HG02938 (cell line): ENCODE measurements at regions not wholly inside any gene's neighbourhood (a gene's known extent, or its start where the extent isn't known, plus 50 kb on each side); places are given as distances from the start of the nearest gene placed in this dataset.

Source experiments
- ATAC-seq: cut with Tn5 transposase; IDR thresholded peaks from one replicate; pipeline ENCODE4 v1.9.1; 2021; ENCODE audit warnings: mild to moderate bottlenecking, moderate library complexity; ENCODE audit not compliant: unreplicated experiment

DNA sequence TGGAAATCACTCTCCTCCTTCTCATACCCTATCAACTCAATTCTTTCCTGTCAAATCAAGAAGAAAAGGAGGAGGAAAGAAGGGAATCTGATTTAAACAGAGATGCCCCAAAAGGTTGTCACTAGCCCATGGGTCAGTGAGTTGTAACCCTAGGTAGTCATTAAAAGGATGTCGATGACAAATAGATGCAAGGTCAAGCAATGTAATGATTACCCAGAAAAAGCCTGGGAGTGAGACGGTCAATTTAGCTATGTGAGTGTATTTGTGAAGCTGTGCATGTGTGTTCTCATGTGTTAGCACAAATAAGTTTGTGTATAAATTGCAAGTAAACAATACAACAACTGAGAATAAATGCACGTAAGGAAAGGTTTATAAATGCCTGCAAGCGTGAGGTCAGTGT lies 190.5 kb upstream of the PMFBP1 start:
- ATAC-seq = no peak

- ATAC-seq = no peak
Observed at GRCh38 chr16:72357910-72358309, 186.0 kb upstream of the PMFBP1 start.

DNA sequence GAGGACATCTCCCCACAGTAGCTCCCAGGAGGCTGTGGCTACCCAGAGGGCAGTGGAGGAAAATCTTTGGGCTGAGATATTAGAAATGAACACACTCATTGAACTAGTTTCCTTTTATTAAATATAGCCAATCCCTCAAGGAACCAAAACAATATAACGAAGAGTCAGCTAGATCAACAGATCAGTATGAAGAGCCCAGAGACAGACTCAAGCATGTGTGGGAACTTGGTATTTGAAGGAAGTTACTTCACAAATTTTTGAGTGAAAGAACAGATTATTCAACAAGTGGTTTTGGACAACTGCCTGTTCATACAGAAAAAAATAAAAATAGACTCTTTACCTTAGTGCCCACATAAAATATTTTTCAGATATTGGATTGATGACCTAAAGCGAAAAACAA lies 183.6 kb upstream of the PMFBP1 start:
- no peak for ATAC-seq

GRCh38 chr16:72349719-72350118 lies 177.8 kb upstream of the PMFBP1 start:
- ATAC-seq = no peak

- no peak for ATAC-seq
Observed at GRCh38 chr16:72332926-72333325, 161.0 kb upstream of the PMFBP1 start.

DNA sequence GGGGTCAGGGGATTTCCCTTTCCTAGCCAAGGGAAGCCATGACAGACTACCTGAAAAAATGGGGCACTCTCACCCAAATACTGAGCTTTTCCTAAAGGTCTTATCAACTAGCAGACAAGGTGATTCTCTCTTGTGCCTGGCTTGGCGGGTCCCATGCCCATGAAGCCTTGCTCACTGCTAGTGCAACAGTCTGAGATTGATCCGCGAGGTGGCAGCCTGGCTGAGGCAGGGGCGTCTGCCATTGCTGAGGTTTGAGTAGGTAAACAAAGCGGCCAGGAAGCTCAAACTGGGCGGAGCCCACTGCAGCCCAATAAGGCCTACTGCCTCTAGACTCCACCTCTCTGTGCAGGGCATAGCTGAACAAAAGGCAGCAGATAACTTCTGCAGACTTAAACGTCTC lies 152.6 kb upstream of the PMFBP1 start:
- no peak for ATAC-seq

DNA sequence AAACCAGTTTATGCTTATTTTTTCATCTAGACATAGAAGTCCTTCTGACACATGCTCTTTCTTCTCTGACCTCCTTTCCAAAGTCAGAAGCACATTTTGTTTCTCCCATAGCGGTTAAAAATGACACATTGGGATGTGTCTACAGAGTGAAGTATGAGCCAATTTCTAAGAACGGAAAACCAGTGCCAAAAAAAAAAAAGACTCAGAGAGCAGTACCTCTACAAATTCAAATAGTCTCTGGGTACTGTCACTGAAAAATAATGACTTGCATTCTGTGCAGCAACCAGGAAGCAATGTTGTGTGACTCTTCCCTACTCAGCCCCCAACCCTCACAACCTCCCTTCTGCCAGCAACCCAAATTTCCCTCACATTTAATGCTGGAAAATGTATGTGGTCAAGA lies 145.5 kb upstream of the PMFBP1 start:
- ATAC-seq = no peak

DNA sequence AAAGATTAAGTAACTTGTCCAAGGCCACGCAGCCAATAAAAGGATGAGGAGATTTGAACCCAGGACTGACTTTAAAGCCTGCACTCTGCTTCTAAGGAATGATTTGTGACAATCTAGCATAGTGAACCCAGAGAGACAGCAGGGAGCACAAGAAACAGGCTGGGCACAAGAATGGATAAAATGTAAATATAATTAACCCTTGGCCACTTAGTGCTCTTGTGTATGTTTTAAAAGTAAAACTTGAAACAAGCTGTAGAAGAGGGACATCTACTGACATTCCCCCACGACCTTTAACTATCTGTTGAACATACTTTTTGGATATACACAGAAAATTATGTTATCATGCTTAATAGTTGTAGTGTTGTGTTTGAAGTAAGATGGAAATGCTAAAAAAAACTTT lies 141.9 kb upstream of the PMFBP1 start:
- ATAC-seq = no peak

GRCh38 chr16:72312828-72313227 lies 140.9 kb upstream of the PMFBP1 start:
- ATAC-seq = no peak

DNA sequence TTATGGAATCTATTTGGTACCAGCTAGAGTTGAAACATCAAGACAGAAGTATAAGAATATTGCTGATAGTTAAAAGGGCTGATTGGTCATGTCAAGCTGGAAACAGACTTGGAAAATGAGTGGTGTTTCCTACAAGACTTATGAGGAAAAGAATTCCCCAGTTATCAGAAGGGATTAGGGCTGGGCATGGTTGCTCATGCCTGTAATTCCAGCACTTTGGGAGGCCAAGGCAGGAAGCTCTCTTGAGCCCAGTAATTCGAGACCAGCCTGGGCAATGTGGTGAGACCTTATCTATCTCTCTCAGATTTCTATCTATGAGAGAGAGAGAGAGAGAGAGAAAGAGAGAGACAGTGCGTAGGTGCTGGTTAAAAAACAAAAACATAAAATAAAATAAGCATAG lies 139.5 kb upstream of the PMFBP1 start:
- no peak for ATAC-seq

- no peak for ATAC-seq
Observed at GRCh38 chr16:72309001-72309400, 137.0 kb upstream of the PMFBP1 start.

DNA sequence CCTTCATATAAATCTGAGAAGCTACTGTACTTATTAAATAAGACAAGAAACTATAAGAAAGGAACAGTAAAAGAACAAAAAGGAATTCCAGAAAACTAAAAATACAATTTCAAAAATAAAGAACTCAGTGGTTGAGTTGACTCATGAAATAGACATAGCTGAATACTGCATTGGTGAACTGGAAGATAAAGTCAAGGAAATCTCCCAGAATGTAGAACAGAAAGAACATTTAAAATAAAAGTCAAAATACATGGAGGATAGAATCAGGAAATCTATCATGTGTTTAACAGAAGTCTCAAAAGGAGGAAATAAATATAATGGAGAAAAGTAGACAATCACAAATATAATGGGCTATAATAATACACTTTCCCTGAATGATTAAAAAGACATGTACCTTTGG lies 136.4 kb upstream of the PMFBP1 start:
- no peak for ATAC-seq

DNA sequence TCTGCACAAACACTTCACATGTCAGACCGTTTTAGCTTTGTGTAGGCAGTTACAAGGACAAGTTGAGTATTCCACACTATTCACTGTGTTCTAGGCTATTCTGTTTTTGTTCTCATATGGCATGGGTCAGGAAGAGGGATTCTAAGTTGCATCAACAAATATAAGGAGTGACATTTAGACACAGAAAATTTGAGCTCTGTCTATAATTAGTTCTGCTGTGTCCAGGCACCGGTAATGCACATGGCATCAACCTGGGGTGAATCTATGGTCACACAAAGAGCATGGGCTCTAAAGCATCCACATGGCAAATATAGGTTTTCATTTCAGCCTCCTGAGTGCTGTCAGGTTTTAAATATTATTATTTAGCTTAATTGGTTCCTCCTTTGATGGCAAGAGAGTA lies 130.4 kb upstream of the PMFBP1 start:
- ATAC-seq = no peak

GRCh38 chr16:72301523-72302236 lies 129.7 kb upstream of the PMFBP1 start:
- no peak for ATAC-seq

DNA sequence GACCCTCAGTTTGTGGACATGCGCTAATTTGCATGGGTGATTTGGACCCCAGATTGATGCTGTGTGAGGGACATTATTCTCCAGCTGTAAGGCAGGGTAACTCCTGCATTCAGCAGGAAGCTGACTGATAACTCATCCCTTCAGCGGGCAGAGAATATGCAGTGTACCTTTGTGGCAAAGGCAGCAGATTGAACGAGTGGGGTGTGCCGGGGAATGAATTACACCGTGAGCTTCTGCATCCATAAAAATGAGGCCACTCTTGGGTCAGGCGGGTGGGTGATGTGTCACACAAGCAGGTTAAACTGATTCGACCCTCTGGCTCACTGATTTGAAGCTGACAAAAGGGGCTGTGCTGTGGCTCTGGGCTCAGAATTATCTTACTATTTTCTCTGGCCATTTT lies 128.9 kb upstream of the PMFBP1 start:
- no peak for ATAC-seq

DNA sequence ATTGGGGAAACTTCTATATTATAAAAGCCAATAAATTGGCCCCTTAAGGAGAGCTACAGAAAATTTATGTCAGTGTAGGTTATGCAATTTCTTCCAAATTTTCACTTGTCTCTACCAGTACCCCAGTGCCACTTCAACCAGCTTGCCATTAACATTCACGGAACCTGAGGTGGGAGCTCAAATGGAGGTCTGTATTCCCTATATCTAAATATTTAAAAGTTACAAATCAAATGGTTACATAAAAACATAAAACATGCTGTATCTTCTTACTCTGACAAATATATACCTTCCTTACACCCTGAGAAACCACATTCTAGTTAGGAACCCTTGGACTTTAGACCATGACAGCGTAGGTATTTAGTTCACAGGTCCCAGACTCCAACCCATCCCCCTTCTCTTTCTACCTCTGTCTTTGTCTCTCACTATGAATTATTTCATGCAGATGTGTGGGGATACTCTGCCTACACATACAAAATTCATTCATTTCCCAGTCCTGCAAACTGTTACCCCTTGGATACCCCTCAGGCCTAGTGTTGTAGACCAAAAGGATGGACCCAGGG lies 127.8 kb upstream of the PMFBP1 start:
- ATAC-seq = no peak

DNA sequence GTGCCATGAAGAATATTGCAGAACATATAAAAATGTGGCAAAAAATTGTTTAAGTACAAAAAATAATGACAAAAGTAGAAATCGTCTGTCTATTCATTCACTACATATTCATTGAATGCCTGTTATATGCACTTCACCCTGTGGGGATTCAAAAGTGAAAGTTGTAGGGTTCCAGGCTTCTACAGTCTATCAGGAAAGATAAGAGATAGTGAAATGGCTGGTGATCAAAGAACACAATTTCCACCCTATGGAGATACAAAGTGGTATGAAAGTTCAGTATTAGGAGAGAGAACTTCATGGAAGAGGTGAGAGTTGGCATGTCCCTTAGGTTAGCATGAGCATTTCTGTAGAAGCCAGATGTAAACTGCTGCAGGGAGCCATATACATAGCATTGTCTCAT lies 127.0 kb upstream of the PMFBP1 start:
- ATAC-seq = no peak

GRCh38 chr16:72295914-72296313 lies 124.0 kb upstream of the PMFBP1 start:
- ATAC-seq = no peak

DNA sequence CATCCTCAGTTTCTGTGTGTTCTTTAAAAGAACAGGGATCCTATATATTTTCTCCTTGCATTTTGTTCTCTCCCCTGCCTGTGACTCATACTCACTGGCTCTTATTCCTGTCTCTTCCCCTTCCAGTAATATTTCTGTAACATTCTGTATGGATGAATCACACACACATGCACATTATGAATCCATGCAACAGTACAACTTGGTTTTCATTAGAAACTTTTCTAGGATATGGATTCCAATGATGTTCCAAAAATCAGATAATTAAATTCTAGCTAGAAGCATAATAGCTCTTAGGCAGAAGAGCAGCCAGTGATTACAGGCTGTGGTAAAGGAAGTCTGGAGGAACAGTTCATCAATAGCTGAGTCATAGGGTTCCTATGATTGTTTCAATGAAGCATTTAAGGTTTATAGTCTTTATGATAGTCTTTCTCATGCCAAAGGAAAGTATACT lies 119.6 kb upstream of the PMFBP1 start:
- no peak for ATAC-seq

- ATAC-seq = no peak
Observed at GRCh38 chr16:72291121-72291520, 119.2 kb upstream of the PMFBP1 start.

GRCh38 chr16:72287649-72288048 lies 115.7 kb upstream of the PMFBP1 start:
- no peak for ATAC-seq

- no peak for ATAC-seq
Observed at GRCh38 chr16:72286936-72287620, 115.1 kb upstream of the PMFBP1 start.
